GM21526 (cell line): ENCODE measurements at regions not wholly inside any gene's neighbourhood (a gene's known extent, or its start where the extent isn't known, plus 50 kb on each side); places are given as distances from the start of the nearest gene placed in this dataset.
A peak's percentile ranks its signal among the peaks of the same experiment; 100 is the strongest.
"Not testable (repeated sequence)": the region's sequence is repeated elsewhere in the genome, so short reads cannot be mapped to it uniquely, and the experiment has no call there.

ENCODE experiments used
- ATAC-seq: cut with Tn5 transposase; IDR thresholded peaks from one replicate; pipeline ENCODE4 v1.9.1; 2021; ENCODE audit warnings: moderate library complexity; ENCODE audit not compliant: unreplicated experiment, low FRiP score

DNA sequence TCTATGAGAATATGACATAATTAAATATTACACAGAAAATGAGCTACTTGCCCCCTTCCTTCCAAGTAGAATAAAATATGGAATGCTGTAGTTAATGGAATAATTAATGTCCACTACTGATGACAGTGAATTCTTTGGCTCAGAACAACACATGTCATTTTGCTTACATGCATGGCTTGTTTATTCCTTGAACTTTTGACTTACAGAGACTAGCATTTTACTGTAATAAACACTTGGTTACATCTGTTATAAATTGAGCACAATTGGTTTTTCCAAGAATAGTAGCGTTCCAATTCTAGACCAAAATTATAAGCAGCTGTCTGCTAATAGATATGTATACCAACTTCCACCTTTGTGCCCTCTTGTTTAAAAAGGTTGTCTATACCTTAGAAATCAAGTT lies 286.7 kb downstream of the OTUD1 start:
- no peak for ATAC-seq

DNA sequence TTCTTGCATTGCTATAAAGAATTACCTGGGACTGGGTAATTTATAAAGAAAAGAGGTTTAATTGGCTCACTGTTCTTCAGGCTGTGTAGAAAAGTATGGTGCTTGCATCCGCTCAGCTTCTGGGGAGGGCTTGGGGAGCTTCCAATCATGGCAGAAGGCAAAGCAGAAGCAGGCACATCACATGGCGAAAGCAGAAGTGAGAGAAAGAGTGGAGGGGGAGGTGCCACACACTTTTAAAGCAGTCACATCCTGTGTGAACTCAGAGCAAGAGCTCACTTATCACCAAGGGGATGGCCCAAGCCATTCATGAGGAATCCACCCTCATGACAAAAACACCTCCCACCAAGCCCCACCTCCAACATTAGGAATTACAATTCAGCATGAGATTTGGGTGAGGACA lies 303.5 kb downstream of the OTUD1 start:
- ATAC-seq, result peak; percentile 99

DNA sequence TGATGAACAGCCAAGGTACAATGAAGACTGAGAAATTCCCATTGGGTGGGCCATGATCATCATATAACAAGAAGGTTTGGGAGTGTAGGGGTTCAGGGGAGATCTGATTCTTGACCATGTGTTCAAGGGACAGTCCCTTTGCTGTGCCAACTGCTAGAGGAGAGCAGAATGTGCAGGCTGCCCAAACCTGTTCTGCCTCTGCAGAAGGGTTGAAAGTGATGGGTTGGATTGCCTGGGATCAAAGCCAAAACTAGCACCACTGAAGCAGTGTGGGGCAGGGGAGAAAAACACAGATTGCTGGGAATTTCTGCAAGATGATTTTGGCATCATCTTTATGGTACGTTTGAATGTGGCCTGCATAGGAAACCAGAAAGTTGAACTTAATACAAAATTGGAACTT lies 303.9 kb downstream of the OTUD1 start:
- no peak for ATAC-seq

DNA sequence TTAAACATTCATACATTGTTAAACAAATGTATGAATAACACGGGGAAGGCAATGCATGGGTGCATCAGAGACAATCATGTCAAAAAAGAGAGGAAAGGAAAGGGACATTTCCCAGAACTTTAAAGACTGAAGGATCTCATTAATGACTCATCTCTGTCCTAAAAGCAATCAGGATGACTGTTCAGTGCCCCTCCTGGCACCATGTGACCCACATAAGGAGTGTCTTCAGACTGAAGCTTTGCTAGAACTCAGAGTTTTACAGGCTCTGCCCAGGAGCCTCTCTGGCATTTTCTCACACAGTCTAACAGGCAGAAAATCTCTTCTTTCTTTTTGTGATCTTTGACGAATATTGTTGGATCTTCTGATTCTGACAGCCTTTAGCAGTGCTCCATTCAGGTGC lies 315.3 kb downstream of the OTUD1 start:
- no peak for ATAC-seq

DNA sequence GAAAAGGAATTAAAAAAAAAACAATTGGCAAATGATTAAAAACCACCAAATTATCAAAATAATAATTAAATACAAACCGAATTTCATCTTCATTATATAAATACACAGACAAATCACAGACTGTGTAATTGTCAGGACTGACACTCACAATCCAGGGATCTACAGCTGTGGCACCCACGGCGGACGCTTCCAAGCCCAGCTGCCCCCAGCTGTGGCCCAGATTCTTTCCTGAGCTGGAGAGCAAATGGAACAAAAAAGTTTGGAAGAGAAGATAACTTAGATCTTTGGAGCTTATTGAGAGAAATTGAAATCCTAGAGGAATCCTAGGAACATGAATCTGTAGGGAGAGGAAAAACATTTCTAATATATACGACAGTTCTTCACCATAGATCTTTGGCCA lies 316.1 kb downstream of the OTUD1 start:
- no peak for ATAC-seq

DNA sequence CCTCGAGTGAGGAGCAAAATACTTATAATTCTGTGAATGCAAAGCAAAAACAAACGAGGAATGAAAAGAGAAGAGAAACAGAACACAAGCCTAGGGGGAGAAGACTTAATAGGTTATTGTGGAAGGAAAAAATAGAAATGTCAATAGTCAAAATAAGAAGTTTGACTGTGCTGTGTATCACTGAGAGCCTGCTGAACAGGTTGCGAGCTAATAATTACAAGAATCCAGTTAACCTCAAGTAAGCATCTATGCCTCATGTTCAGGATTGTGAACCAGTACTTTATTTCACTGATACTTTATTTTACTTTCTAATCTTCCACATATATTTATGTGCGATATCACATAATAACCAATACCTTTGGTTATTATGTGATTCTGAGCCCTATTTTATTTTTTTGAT lies 316.7 kb downstream of the OTUD1 start:
- ATAC-seq, result no peak

DNA sequence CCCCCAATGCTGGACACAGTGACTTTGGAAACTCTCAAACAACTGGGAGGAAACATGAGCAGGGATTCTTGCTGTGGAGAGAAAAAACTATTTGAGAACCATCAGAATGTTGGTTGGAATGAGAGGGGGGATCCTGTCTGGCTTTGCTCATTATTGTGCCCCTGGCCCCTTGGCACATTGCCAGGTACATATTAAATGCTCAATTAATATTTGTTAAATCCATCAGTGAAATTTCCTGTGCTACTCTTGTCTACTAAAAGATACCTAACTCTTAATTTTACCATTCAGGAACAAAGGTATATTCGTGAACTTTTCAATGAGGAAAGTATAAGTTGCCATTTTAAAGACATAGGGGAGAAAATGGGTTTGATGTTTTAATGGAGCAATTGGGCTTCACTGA lies 329.4 kb downstream of the OTUD1 start:
- ATAC-seq, result no peak

DNA sequence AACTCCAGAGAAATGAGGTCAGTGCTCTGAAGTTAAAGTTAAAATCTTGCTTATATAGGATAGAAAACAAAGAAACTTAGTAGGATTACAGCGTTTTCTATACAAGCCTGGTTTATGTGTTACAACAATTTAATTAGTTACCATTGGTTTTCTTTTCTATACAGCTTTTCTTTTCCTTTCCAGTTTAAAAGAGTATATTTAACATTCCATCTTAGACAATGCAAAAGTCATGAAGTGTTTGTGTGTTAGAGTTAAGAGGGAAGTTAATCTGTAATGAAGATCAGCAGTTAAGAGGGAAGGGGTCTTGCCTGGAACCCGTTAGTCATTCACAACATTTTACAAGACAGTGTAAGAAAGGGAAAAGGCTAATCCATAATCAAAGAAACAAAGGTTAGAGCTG lies 338.3 kb downstream of the OTUD1 start:
- ATAC-seq, result no peak

DNA sequence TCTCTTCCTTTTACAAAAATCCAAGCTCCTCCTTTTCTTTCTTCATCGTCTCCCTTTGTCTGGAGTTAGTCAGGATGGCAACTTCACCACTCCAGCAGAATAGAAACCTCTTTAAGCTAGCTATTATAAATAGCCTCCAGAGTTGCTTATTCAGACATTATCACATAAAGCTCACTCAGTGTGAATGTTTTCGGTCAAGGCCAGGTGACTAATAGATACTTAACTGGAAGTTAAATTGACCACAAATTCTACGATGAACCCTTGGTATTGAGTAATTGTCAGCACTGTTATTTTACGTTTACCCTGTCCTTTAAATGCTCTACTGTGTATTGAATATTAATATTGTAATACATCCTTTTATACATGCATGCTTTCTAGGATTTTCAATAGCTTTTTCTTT lies 340.4 kb downstream of the OTUD1 start:
- ATAC-seq, result no peak

DNA sequence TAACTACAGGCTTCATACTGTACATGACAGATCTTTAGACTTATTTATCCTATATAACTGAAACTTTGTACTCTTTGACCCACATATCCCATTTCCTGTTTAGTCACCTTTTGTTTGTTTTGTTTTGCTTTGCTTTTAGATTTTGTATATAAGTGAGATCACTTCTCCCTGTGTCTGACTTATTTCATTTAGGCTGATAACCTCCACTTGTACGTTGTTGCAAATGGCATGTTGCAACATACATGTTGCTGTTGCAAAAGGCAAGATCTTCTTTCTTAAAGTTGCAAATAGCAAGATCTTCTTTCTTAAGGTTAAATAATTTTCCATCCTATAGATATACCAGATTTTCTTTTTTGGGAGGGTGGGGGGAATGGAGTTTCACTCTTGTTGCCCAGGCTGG lies 341.5 kb downstream of the OTUD1 start:
- no peak for ATAC-seq

DNA sequence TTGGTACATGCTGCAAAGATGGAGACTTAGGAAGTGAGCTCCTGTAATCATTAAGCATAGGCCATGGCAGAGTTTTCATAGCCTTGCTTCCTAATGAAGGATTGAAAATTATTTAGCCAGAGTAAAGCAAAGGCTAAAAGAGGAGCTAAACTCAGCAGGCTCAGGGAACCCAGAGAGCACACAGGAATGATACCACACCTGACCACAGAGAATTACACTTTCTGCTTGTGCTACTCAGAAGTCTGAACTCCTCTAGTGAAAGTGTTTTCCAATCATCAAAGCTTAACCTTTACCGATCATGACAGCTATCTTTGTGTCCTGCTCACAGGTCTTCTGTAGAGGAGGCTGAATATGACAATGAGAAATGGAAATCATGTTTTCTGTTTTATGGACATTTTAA lies 347.7 kb downstream of the OTUD1 start:
- no peak for ATAC-seq

DNA sequence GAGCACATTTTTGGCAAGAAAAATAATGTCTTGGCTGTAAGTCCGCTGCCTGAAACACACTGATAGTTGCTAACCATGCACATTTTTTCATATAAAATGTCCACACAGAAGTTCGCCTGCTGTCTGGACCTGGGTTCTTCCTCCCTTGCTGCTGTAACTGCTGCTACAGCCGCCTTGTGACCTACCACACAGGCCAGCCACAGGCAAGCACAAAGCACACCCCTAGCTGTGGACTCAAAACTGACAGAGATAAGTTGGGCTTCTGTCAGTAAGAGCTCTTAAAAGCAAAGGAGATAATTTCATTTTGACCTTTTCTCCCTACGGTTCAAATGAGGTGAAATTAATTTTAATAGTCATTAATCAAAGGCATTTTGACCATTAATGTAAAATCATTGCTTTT lies 354.7 kb downstream of the OTUD1 start:
- no peak for ATAC-seq

DNA sequence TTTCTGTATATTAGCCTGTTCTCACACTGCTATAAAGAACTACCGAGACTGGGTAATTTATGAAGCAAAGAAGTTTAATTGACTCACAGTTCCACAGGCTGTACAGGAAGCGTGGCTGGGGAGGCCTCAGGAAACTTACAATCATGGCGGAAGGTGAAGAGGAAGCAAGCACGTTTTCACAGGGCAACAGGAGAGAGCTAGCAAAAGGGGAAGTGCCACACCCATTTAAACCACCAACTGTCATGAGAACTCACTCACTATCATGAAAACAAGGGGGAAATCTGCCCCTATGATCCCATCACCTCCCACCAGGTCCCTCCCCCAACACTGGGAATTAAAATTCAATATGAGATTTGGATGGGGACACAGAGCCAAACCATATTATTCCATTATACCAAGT lies 358.6 kb downstream of the OTUD1 start:
- not testable (repeated sequence) for ATAC-seq

DNA sequence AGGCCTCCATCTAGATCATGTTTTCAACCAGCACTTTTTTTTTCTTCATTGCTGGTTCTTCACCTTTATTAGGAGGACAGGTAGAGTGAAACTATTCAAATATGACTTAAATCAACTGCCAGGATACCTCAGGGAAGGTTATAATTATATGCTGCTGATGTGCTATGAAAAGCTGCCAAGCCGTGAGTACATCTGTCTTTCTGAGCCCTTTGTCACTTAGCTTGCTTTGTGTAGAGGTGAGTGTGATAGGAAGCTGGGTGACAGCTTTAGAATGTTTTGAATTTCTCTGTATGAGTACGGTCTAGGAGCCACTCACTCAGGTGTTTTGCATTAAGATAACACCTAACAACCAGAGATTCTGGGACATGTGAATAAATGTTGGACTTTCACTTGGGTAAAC lies 365.2 kb downstream of the OTUD1 start:
- ATAC-seq, result no peak

DNA sequence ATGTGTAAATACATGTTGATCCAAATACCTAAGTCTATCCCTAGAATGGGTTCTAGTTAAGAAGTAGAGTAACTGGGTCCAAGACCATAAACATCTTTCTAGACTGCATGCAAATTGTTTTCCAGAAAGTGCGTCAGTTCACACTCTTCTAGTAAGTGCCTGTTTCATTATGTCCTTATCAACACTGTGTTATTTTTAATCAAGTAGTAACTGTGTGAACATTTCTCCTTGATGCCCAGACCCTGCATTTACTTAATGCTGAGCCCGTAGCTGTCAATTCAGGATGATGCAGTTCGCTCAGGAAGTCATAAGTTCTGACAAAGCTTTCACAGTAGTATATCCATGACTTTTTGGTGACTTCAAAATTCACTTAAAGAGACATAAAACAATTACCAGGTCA lies 374.8 kb downstream of the OTUD1 start:
- no peak for ATAC-seq

DNA sequence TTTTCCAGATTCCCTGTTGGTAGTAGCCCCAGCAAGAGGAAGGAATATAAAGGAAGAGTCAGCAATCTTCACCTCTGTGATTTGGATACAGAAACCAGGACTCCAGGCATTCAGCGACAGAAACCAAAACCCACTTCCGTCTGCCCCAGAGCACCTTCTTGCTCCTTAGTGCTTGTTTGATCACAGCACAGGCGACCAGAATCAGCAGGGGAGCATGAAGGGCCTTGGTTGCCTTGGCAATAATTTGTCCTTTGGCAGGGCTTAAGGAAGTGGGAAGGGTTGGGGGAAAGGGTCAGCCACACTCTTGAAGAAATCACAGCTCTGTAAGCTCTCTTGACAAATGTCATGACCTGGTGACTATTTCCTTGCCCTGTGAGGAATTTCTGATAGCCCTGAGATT lies 379.6 kb downstream of the OTUD1 start:
- no peak for ATAC-seq

DNA sequence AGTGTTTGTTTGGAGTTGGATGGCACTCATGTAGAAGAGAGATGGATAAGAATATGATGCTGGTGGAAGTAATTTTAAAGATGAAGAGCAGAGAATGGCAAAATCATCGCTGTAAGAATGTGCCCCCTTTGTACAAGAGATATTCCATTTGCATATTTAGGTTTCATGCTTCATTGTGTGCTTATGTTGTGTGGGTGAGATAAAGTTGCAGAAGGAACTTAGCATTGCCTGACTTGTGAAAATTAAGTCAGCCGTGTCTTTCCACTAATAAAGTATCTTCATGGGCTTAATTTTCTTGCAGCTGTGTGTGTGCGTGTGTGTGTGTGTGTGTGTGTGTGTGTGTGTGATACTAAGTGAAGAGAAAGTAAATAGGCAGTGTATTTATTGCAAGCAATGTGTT lies 381.9 kb downstream of the OTUD1 start:
- no peak for ATAC-seq

DNA sequence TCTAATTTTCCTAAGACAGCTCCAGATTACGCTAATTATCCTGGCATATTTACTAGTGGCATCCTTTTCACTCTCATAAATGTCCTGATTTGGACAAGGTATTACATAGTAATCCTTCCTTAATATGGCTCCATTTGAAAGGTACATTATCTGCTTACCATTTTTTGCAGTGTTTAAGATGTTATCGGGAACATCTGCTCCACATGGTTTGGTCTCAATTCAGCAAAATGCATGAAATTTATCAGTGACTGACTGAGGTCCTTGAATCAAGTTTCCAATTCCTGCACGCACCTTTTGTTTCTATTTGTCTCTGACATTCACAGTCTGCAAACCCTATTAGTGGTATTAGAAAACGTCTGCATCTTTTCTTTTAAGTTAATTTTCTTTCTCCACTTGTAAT lies 384.1 kb upstream of the KIAA1217 start:
- ATAC-seq, result no peak

DNA sequence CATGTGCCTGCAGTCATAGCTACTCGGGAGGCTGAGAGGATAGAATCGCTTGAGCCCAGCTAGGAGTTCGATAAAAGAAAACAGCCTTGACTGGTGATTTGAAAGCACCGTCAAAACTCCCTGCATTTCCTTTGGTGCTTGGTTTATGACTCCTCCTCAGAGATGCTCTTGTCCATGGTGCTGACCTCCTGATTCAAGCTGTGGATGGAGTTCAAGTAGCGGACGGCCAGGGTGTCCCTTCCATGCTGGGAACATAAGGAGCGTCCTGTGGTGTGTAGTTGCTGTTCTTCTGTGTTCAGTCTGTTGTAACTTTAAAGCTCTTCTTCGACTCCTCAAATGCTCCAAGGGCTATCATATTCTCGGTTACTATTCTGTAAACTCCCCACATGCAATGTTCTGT lies 382.5 kb upstream of the KIAA1217 start:
- no peak for ATAC-seq

DNA sequence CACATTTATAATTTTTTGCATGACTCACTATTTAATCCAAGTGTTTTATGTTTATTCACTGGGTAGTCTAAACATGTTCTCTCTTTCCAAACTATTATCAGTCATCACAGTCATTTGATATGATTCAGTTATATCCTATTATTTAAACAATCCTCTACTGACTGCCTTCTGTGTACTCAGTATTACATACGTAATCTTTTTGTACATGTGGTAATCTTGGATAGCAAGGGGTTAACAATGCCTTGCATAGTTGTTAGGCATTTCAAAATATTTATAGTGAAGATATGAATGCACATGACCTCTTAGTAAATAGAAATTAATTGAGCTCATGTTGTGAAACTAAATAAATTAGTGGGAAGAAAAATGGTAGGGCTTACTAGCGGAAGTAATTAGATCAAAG lies 379.4 kb upstream of the KIAA1217 start:
- ATAC-seq, result no peak

DNA sequence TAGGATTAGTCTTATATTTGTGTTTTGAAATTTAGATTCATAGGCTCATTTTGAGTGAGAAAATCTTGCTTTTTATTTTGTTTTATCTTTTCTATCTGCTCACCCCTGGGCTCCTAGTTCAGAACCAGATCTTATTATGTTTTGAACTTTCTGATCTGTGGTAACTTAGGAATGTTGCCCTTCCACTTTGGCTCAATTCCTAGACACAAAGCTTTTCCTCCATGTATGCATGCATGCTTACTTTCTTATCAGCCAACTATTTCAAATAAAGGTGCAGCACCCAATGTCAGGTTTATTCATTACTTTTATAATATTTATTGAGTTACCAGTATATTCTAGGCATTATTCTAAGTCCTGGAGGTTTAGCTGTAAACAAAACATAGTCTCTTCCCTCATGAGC lies 374.8 kb upstream of the KIAA1217 start:
- ATAC-seq, result no peak

DNA sequence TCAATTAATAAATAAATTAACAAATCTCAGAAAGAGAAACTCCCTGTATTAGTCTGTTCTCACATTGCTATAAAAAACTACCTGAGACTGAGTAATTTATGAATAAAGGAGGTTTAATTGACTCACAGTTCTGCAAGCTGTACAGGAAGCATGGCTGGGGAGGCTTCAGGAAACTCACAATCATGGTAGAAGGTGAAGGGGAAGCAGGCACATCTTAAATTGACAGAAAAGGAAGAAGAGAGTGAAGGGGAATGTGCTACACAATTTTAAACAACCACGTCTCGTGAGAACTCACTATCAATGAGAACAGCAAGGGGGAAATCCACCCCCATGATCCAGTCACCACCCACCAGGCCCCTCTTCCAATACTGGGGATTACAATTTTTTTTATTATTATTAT lies 358.3 kb upstream of the KIAA1217 start:
- ATAC-seq, result no peak

DNA sequence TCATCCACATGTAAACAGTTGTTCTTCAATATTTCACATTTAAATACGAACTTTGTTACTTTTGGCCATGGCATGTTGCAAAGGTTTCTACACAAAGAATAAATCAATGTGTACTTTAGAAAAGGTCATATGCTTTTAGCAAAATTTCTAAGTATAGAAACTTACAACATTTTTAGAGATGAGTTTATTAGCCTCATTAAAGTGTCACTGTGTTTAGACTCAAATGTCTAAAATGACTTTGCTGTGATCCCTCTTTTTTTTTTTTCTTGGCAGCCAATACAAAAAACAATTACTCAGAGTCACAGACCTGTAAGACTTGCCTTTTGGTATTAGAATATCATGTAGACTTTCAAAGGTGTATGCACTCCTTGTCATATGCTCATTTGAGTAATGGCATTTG lies 349.3 kb upstream of the KIAA1217 start:
- no peak for ATAC-seq

DNA sequence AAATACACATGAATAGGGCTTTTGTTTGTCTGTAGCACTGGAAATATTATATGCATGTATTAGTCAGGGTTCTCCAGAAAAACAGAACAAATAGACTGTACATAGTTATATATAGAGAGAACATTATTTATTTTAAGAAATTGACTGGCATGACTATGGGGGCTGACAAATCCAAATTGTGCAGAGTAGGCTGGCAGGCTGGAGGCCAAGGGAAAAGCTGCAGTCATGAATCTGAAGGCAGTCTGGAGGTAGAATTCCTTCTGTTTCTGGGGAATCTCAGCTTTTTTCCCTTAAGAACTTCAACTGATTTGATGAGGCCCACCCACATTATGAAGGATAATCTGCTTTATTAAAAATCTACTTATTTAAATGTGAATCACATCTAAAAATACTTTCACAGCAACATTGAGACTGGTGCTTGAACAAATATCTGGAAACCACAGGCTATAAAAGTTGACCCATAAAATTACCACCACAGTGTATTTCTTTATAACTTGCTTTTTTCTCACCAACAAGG lies 344.2 kb upstream of the KIAA1217 start:
- ATAC-seq, result no peak
